Caco-2 (cell line): ENCODE measurements at regions not wholly inside any gene's neighbourhood (a gene's known extent, or its start where the extent isn't known, plus 50 kb on each side); places are given as distances from the start of the nearest gene placed in this dataset.

ENCODE experiments used
- BruUV-seq: library from RNA; stranded (reverse); fragments of 400-500 nt; replicated peaks from 2 replicates; lab custom pipeline; 2021; lab: Mats Ljungman, UMichigan
- CTCF ChIA-PET: fragments of 300-600 bp; sonication (Branson Sonifier 250); formaldehyde crosslinking; loops from one replicate; lab custom pipeline; 2022; ENCODE audit warnings: antibody characterized with exemption; lab: Charles Lee
- POLR2A ChIA-PET: fragments of 300-600 bp; sonication (Branson Sonifier 250); formaldehyde crosslinking; loops from one replicate; lab custom pipeline; 2022; ENCODE audit warnings: antibody characterized with exemption; lab: Charles Lee
- DNase-seq, 2 experiments: peaks; one replicate each; pipeline versions ENCODE4 v3.0.0 to v3.0.0-alpha.2; 2020 to 2022
- H3K27me3 ChIP-seq: replicated peaks from 2 replicates; pipeline ENCODE4 v1.6.0; 2011; ENCODE audit warnings: low read length; ENCODE audit not compliant: control insufficient read depth, insufficient read depth
- H3K36me3 ChIP-seq: 2 replicates; pipeline ENCODE4 v1.5.1; 2011; ENCODE audit warnings: low read length; ENCODE audit not compliant: control insufficient read depth, insufficient read depth
- H3K4me1 ChIP-seq: fragments of 250-450 bp; sonication (Bioruptor Pico); 2 replicates; pipeline ENCODE4 v1.5.1; 2020; ENCODE audit warnings: mild to moderate bottlenecking
- H3K4me3 ChIP-seq: 2 replicates; pipeline ENCODE4 v1.5.1; 2011; ENCODE audit warnings: low read depth, mild to moderate bottlenecking, control low read depth, low read length
- H3K9me3 ChIP-seq: fragments of 250-450 bp; sonication (Bioruptor Pico); 2 replicates; pipeline ENCODE4 v1.5.1; 2020; ENCODE audit warnings: mild to moderate bottlenecking, moderate library complexity
- H3K27ac Mint-ChIP-seq: one replicate; pipeline ENCODE4 v1.8.0; 2022; ENCODE audit warnings: mixed read lengths; ENCODE audit not compliant: unreplicated experiment
- H3K27me3 Mint-ChIP-seq: one replicate; pipeline ENCODE4 v1.8.0; 2022; ENCODE audit warnings: mixed read lengths; ENCODE audit not compliant: insufficient read depth, unreplicated experiment
- H3K36me3 Mint-ChIP-seq: one replicate; pipeline ENCODE4 v1.8.0; 2022; ENCODE audit warnings: mild to moderate bottlenecking, mixed read lengths; ENCODE audit not compliant: insufficient read depth, unreplicated experiment
- H3K4me1 Mint-ChIP-seq: one replicate; pipeline ENCODE4 v1.8.0; 2022; ENCODE audit warnings: low read depth, mixed read lengths; ENCODE audit not compliant: unreplicated experiment
- H3K4me3 Mint-ChIP-seq: one replicate; pipeline ENCODE4 v1.8.0; 2022; ENCODE audit warnings: mild to moderate bottlenecking, moderate library complexity, mixed read lengths; ENCODE audit not compliant: unreplicated experiment
- H3K9me3 Mint-ChIP-seq: one replicate; pipeline ENCODE4 v1.8.0; 2022; ENCODE audit warnings: mixed read lengths; ENCODE audit not compliant: unreplicated experiment
- intact Hi-C: fragments of 100-400 bp; cut with micrococcal nuclease; formaldehyde crosslinking; loops from one replicate; pipeline ENCODE4 v1.10.0; 2022; ENCODE audit not compliant: unreplicated experiment
- TF ChIP-seq, protein P1 (sequence below), 2 experiments: fragments of 200-600 bp in 1 of 2; IDR thresholded peaks; 1 replicate in 1 of 2; 2 replicates in 1 of 2; pipeline versions ENCODE4 v1.5.1 to v1.8.0; 2011 to 2022; ENCODE audit warnings: antibody characterized with exemption in 1 of 2, control low read depth in 1 of 2, inconsistent platforms in 1 of 2, low read depth in 1 of 2, low read length in 1 of 2, mild to moderate bottlenecking in 1 of 2, moderate library complexity in 1 of 2; ENCODE audit not compliant: insufficient read depth in 1 of 2, severe bottlenecking in 1 of 2, unreplicated experiment in 1 of 2

DNA sequence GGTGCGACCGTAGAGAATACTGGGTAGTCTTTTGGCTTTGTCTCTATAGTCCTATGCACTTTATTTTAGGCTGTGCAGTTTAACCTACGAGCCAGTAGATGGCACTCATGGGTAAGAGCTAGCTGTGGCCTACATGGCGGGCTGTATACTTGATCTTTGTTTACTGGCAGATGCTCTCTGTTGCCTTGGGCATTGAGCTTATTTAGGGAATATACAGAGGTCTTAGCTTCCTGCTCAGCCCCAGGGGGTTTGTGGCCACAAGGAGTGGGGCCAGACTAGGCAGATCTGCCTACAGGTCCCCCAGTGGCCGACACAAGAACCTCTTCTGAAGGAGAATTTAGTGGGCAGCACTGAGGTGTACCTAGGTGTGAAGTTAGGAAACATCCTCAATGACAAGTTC is 227.6 kb upstream of the HDX start:
- peaks cover 5% of the 10 kb centered on the region for H3K4me1 ChIP-seq
- Mint-ChIP-seq H3K4me3 (no peak overlapping the region), H3K36me3 (no peaks in the 10 kb centered on the region), H3K27ac (no peak overlapping the region), H3K4me1 (peaks cover 5% of the 10 kb centered on the region), H3K9me3 (peaks cover 12% of the 10 kb centered on the region), H3K27me3 (no peaks in the 10 kb centered on the region)
- TF ChIP-seq, protein P1, sequence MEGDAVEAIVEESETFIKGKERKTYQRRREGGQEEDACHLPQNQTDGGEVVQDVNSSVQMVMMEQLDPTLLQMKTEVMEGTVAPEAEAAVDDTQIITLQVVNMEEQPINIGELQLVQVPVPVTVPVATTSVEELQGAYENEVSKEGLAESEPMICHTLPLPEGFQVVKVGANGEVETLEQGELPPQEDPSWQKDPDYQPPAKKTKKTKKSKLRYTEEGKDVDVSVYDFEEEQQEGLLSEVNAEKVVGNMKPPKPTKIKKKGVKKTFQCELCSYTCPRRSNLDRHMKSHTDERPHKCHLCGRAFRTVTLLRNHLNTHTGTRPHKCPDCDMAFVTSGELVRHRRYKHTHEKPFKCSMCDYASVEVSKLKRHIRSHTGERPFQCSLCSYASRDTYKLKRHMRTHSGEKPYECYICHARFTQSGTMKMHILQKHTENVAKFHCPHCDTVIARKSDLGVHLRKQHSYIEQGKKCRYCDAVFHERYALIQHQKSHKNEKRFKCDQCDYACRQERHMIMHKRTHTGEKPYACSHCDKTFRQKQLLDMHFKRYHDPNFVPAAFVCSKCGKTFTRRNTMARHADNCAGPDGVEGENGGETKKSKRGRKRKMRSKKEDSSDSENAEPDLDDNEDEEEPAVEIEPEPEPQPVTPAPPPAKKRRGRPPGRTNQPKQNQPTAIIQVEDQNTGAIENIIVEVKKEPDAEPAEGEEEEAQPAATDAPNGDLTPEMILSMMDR (IDR thresholded peaks at IDR 0.05; ENCODE audit: insufficient read depth in 1 of 2, low read depth in 1 of 2, low read length in 1 of 2, severe bottlenecking in 1 of 2, unreplicated experiment in 1 of 2) = peak; percentile 47 to 66
- intact Hi-C loops = loop anchor here (1.0 kb wide), 2 partner anchors 177 to 323 kb away; no protein-coding TSS in a partner anchor
- no peak overlapping the region for H3K4me3 ChIP-seq
- CTCF ChIA-PET = interaction anchor here (1.0 to 1.3 kb wide), 2 partner anchors 177 to 323 kb away, joined by 3 to 9 read pairs; no protein-coding TSS in a partner anchor
- H3K27me3 ChIP-seq = no peaks in the 10 kb centered on the region
- H3K9me3 ChIP-seq = no peaks in the 10 kb centered on the region
- POLR2A ChIA-PET = no interaction called here
- no peaks in the 10 kb centered on the region for H3K36me3 ChIP-seq
- no TSS peak for BruUV-seq
- peak; percentile 29 to 36 for DNase-seq

GRCh38 chrX:84735025-84735424 is 232.8 kb upstream of the HDX start:
- no peaks in the 10 kb centered on the region for H3K36me3 Mint-ChIP-seq
- H3K27me3 ChIP-seq = no peaks in the 10 kb centered on the region
- H3K4me1 Mint-ChIP-seq = peaks cover 5% of the 10 kb centered on the region
- H3K9me3 ChIP-seq = no peaks in the 10 kb centered on the region
- POLR2A ChIA-PET = interaction anchor here (0.6 kb wide), 1 partner anchor 693 kb away, joined by 4 read pairs; no protein-coding TSS in a partner anchor
- peaks cover 16% of the 10 kb centered on the region for H3K4me1 ChIP-seq
- H3K4me3 ChIP-seq = no peak overlapping the region
- peaks cover 24% of the 10 kb centered on the region for H3K9me3 Mint-ChIP-seq
- intact Hi-C loops = no loop called here
- no peak overlapping the region for H3K4me3 Mint-ChIP-seq
- BruUV-seq = no TSS peak
- H3K27me3 Mint-ChIP-seq = no peaks in the 10 kb centered on the region
- TF ChIP-seq, protein P1 (IDR thresholded peaks at IDR 0.05; ENCODE audit: insufficient read depth in 1 of 2, low read depth in 1 of 2, low read length in 1 of 2, severe bottlenecking in 1 of 2, unreplicated experiment in 1 of 2) = no peak
- CTCF ChIA-PET = no interaction called here
- no peaks in the 10 kb centered on the region for H3K36me3 ChIP-seq
- DNase-seq = peak; percentile 67 to 81
- H3K27ac Mint-ChIP-seq = peak overlapping the region; percentile 35

- Mint-ChIP-seq H3K4me1 (peaks cover 5% of the 10 kb centered on the region), H3K27ac (no peak overlapping the region), H3K27me3 (no peaks in the 10 kb centered on the region), H3K4me3 (no peak overlapping the region), H3K9me3 (peaks cover 25% of the 10 kb centered on the region), H3K36me3 (no peaks in the 10 kb centered on the region)
- intact Hi-C loops = no loop called here
- no peaks in the 10 kb centered on the region for H3K9me3 ChIP-seq
- H3K4me1 ChIP-seq = peaks cover 16% of the 10 kb centered on the region
- no TSS peak for BruUV-seq
- no peak for DNase-seq
- TF ChIP-seq, protein P1 (IDR thresholded peaks at IDR 0.05; ENCODE audit: insufficient read depth in 1 of 2, low read depth in 1 of 2, low read length in 1 of 2, severe bottlenecking in 1 of 2, unreplicated experiment in 1 of 2) = no peak
- CTCF ChIA-PET = no interaction called here
- no peak overlapping the region for H3K4me3 ChIP-seq
- POLR2A ChIA-PET = no interaction called here
- no peaks in the 10 kb centered on the region for H3K27me3 ChIP-seq
- no peaks in the 10 kb centered on the region for H3K36me3 ChIP-seq
These were observed 235.2 kb upstream of the HDX start for GRCh38 chrX:84737471-84737871.
